NCI-H2196 (cell line): ENCODE measurements at regions not wholly inside any gene's neighbourhood (a gene's known extent, or its start where the extent isn't known, plus 50 kb on each side); places are given as distances from the start of the nearest gene placed in this dataset.

Experiments used
- DNase-seq: peaks from one replicate; lab custom pipeline; 2025; ENCODE audit not compliant: unreplicated experiment; lab: John Stamatoyannopoulos, UW

- DNase-seq, result no peak
These were observed 1045.7 kb downstream of the C4orf33 start for GRCh38 chr4:130141651-130142050.

GRCh38 chr4:130143656-130144055 is 1047.7 kb downstream of the C4orf33 start:
- DNase-seq, result no peak

GRCh38 chr4:130146773-130147172 is 1050.8 kb downstream of the C4orf33 start:
- DNase-seq, result no peak

GRCh38 chr4:130147641-130148040 is 1051.7 kb downstream of the C4orf33 start:
- DNase-seq, result no peak

GRCh38 chr4:130154901-130155300 is 1058.9 kb downstream of the C4orf33 start:
- DNase-seq, result no peak

- no peak for DNase-seq
These were observed 1067.7 kb downstream of the C4orf33 start for GRCh38 chr4:130163701-130164100.

GRCh38 chr4:130165381-130165780 is 1069.4 kb downstream of the C4orf33 start:
- no peak for DNase-seq

GRCh38 chr4:130172156-130172555 is 1076.2 kb downstream of the C4orf33 start:
- no peak for DNase-seq

- DNase-seq, result no peak
These were observed 1082.2 kb downstream of the C4orf33 start for GRCh38 chr4:130178106-130178505.

- DNase-seq, result no peak
These were observed 1087.1 kb downstream of the C4orf33 start for GRCh38 chr4:130183096-130183495.

- DNase-seq, result no peak
These were observed 1087.8 kb downstream of the C4orf33 start for GRCh38 chr4:130183766-130184165.

GRCh38 chr4:130185123-130185522 is 1089.2 kb downstream of the C4orf33 start:
- no peak for DNase-seq

- no peak for DNase-seq
These were observed 1091.0 kb downstream of the C4orf33 start for GRCh38 chr4:130186931-130187330.

GRCh38 chr4:130187587-130187986 is 1091.6 kb downstream of the C4orf33 start:
- DNase-seq, result no peak

- no peak for DNase-seq
These were observed 1096.8 kb downstream of the C4orf33 start for GRCh38 chr4:130192787-130193186.

GRCh38 chr4:130197946-130198345 is 1102.0 kb downstream of the C4orf33 start:
- no peak for DNase-seq

- no peak for DNase-seq
These were observed 1107.6 kb downstream of the C4orf33 start for GRCh38 chr4:130203571-130203970.

- DNase-seq, result no peak
These were observed 1114.9 kb downstream of the C4orf33 start for GRCh38 chr4:130210864-130211263.

- no peak for DNase-seq
These were observed 1118.3 kb downstream of the C4orf33 start for GRCh38 chr4:130214268-130214667.

GRCh38 chr4:130233377-130234047 is 1137.6 kb downstream of the C4orf33 start:
- no peak for DNase-seq

- no peak for DNase-seq
These were observed 1142.2 kb downstream of the C4orf33 start for GRCh38 chr4:130238121-130238520.

- no peak for DNase-seq
These were observed 1153.0 kb downstream of the C4orf33 start for GRCh38 chr4:130249002-130249401.

GRCh38 chr4:130257271-130257670 is 1161.3 kb downstream of the C4orf33 start:
- DNase-seq, result no peak
